ENCODE measurements at regions not wholly inside any gene's neighbourhood (a gene's known extent, or its start where the extent isn't known, plus 50 kb on each side); places are given as distances from the start of the nearest gene placed in this dataset.
"Not testable (repeated sequence)": the region's sequence is repeated elsewhere in the genome, so short reads cannot be mapped to it uniquely, and the experiment has no call there.

- DNase-seq = no peak
Measured at GRCh38 chr11:97015327-97015726, 625.5 kb downstream of the JRKL start.

GRCh38 chr11:97019305-97019704 lies 629.5 kb downstream of the JRKL start:
- no peak for DNase-seq

- no peak for DNase-seq
Measured at GRCh38 chr11:97019754-97020153, 629.9 kb downstream of the JRKL start.

DNA sequence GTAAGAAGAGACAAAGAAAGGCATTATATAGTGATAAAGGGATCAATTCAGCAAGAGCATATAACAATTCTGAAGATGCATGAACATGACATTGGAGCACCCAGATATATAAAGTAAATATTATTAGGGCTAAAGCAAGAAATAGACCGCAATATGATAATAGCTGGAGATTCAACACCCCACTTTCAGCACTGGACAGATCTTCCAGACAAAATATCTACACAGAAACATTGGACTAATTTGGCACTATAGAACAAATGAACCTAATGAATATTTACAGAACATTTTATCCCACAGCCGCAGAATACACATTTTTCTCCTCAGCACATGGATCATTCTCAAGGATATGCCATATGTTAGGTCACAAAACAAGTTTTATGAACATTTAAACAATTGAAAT lies 633.1 kb downstream of the JRKL start:
- no peak for DNase-seq

- DNase-seq = no peak
Measured at GRCh38 chr11:97028836-97029406, 639.1 kb downstream of the JRKL start.

DNA sequence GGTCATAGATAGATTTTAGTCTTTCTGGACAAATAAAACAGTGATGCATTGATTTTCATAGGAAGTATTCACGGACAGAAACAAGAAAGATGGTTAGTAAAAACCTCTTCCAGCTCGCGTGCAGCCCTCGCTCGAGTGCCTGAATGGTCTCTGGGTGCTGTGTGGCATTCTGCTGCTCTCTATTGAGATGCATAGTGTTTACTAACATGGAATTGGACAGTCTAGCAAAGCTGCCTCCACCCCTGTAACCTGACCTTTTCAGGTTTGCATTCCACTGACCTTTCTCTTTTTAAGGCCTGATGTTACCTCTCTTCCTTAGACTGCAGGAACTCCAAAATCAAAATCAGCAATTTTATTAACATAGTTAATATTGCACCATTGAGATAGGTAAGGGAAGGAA lies 643.4 kb downstream of the JRKL start:
- no peak for DNase-seq

- no peak for DNase-seq
Measured at GRCh38 chr11:97048481-97048880, 658.7 kb downstream of the JRKL start.

DNA sequence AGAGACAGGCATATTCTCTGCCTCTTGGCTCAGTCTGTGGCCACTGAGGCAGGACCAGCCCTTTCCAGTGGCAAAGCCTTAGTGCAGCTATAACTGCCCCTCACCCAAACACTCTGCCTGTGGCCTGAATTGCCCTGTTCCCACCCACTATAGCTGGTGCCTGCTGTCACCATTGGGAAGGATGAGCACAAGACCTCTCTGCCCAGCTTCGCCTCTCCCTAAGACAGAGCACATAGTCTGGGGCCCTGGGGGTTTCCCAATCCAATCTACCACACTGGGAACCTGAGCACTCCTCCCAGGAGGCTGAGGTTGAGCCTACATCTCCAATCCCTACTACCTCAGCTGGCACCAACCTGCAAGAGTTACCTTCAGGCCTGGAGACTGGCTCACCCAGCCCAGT lies 670.4 kb downstream of the JRKL start:
- DNase-seq = no peak

- no peak for DNase-seq
Measured at GRCh38 chr11:97069160-97069559, 679.3 kb downstream of the JRKL start.

GRCh38 chr11:97072420-97072819 lies 682.6 kb downstream of the JRKL start:
- DNase-seq = no peak

DNA sequence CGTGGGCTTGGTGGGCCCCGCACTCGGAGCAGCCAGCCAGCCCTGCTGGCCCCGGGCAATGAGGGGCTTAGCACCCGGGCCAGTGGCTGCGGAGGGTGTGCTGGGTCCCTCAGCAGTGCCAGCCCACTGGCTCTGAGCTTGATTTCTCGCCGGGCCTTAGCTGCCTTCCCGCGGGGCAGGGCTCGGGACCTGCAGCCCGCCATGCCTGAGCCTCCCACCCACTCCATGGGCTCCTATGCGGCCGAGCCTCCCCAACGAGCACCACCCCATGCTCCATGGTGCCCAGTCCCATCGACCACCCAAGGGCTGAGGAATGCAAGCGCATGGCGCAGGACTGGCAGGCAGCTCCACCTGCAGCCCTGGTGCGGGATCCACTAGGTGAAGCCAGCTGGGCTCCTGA lies 686.9 kb downstream of the JRKL start:
- DNase-seq = not testable (repeated sequence)

DNA sequence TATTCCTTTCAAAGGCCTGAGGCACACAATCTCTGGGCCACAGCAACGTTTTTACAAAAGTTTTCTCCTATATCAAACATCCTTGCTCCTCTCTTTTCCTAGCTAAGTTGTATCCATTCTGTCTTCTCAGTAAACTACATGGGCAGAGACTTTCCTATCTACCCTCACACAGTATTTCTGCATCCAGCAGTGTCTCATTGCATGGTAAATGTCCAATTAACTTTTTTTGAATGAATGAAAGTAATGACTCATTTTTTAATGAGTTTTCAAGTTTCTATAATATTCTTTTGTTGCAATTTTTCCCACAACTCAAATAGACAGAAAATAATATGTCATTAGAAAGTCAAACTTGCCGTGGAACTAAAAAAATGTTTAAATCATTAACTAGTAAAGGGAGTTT lies 688.6 kb downstream of the JRKL start:
- no peak for DNase-seq

- no peak for DNase-seq
Measured at GRCh38 chr11:97079244-97079643, 689.4 kb downstream of the JRKL start.

DNA sequence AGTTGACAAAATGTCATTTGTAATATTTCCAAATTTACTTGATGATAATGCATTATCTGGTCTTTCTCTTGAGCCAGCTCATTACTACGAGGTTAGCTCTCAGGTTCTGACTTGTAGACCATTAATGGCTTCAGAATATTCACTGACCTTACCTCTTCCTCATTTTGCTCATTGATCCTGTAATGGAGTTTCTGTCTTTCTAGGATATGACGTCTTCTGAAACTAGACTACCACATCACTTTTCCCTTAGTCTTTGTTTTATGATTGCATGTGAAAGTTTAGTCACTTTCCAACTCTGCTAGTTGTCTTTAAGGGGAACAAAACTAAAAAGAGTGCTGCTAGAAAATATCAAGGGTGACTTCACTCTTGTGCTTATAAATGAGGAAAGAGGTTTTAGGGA lies 697.6 kb downstream of the JRKL start:
- no peak for DNase-seq

DNA sequence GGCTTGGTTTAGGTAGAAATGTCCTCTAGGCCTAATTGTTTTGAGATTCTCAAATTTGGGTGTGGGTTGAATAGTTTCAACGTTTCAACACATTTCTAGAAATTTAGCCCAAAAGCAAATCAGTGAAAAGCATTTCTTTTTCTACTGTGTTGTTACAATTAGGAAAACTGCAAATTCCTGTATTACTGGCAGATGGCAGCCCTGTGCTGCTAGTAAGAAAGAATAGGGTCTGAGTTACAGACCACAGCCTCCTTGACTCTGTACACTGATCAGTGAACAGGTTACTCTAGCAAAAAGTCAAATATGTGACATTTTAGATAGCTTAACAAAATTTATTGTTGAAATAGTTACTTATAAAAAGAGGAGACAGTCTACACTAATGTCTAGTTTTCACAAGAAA lies 703.0 kb downstream of the JRKL start:
- DNase-seq = peak; percentile 23

DNA sequence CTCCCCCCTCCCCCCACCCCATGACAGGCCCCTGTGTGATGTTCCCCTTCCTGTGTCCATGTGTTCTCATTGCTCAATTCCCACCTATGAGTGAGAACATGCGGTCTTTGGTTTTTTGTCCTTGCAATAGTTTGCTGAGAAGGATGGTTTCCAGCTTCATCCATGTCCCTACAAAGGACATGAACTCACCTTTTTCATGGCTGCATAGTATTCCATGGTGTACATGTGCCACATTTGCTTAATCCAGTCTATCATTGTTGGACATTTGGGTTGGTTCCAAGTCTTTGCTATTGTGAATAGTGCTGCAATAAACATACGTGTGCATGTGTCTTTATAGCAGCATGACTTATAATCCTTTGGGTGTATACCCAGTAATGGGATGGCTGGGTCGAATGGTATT lies 712.4 kb downstream of the JRKL start:
- not testable (repeated sequence) for DNase-seq

- DNase-seq = no peak
Measured at GRCh38 chr11:97107604-97108003, 717.8 kb downstream of the JRKL start.

- DNase-seq = no peak
Measured at GRCh38 chr11:97109078-97109477, 719.3 kb downstream of the JRKL start.

DNA sequence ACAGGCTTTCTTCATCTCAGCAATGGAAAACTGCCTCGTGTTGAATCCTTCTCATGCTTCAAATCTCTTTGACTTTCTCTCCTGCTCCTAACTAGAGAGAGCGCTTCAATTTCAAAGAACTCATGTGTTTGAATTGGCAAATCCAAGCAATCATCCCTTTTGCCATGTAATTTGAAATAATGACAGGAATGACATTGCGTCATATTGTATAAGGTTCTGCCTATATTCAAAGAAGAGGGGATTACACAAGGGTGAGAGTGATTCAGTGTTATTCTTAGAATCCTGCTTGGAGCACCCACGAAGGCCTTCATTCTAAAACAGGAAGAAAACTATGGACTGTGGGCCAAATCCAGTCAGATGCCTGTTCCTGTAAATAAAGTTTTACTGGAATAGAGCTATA lies 720.6 kb downstream of the JRKL start:
- DNase-seq = no peak

GRCh38 chr11:97111559-97111958 lies 721.7 kb downstream of the JRKL start:
- DNase-seq = no peak

GRCh38 chr11:97118614-97119200 lies 728.9 kb downstream of the JRKL start:
- no peak for DNase-seq

DNA sequence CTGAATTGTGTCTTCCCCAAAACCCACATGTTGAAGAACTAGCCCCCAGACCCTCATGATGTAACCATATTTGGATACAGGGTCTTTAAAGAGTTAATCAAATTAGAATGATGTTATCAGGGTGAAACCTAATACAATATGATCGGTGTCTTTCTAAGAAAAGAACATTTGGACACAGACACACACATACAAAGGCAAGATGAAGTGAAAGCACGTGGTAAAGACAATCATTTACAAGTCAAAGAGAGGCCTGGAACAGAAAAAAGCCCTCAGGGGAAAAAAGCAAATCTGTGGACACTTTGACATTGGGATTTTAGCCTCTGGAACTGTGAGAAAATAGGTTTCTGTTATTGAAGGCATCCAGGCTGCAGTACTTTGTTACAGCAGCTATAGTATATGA lies 733.4 kb downstream of the JRKL start:
- DNase-seq = no peak

GRCh38 chr11:97136067-97136466 lies 746.3 kb downstream of the JRKL start:
- DNase-seq = no peak

DNA sequence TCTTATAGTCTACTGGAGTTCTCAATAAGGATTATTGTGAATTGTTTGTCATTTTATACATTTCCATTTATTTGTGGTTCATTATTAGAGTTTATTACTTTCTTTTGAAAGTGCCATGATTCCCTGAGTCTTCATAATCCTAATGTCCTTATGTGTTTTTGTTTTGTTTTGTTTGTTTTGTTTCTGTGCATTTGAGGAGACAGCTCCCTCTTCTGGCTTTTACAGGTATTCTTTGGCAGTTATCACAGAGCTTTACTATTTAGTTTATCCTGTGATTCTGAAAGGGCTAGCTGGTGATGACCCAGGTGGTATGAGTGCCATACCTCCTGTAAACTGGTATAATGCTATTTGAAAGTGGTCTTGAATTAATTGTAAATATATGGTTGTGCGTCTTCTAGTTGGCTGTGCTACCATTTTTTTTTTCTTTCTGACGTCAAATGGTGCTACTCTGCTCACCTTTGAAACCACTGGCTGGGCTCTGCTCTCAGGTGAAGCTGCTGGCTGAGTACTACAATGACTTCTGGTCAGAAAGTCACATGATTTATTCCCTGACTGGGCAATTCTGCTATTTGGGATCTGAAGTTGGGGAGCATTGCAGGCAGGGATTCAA lies 751.2 kb downstream of the JRKL start:
- no peak for DNase-seq

Data from renal pelvis (tissue), 1 donor.